Stomach (tissue), 8 donors: ENCODE measurements at regions not wholly inside any gene's neighbourhood (a gene's known extent, or its start where the extent isn't known, plus 50 kb on each side); places are given as distances from the start of the nearest gene placed in this dataset.

Experiments
- DNase-seq, 2 donors: peaks; one replicate each; pipeline versions ENCODE4 v3.0.0 to v3.0.0-alpha.2; 2013 to 2019
- H3K27ac ChIP-seq, 5 donors: fragments of 200-600 bp in 4 of 5; sonication (generic) in 4 of 5; one replicate each; pipeline ENCODE4 v1.5.1; 2013 to 2019; ENCODE audit warnings: mild to moderate bottlenecking in 1 of 5, moderate library complexity in 1 of 5
- H3K27me3 ChIP-seq, 3 donors: fragments of 200-600 bp; sonication (generic); one replicate each; pipeline ENCODE4 v1.5.1; 2017 to 2019; ENCODE audit warnings: mixed run types in 1 of 3
- H3K36me3 ChIP-seq, 4 donors: fragments of 200-600 bp; sonication (generic); 1 replicate in 3 of 4; 2 replicates in 1 of 4; pipeline ENCODE4 v1.5.1; 2016 to 2019
- H3K4me1 ChIP-seq, 4 donors: fragments of 200-600 bp; sonication (generic); one replicate each; pipeline ENCODE4 v1.5.1; 2016 to 2019
- H3K4me3 ChIP-seq, 4 donors: fragments of 200-600 bp; sonication (generic) in 3 of 4; one replicate each; pipeline ENCODE4 v1.5.1; 2016 to 2019; ENCODE audit warnings: mild to moderate bottlenecking in 1 of 4
- H3K9me3 ChIP-seq, 4 donors: fragments of 200-600 bp; sonication (generic); one replicate each; pipeline ENCODE4 v1.5.1; 2016 to 2019
- EP300 ChIP-seq: sonication (generic); formaldehyde crosslinking; IDR thresholded peaks from one replicate; pipeline ENCODE4 v1.6.1; 2017; ENCODE audit warnings: antibody characterized with exemption
- POLR2A ChIP-seq, 4 donors: fragments of 450-650 bp; IDR thresholded peaks; one replicate each; pipeline ENCODE4 v1.6.1; 2016; ENCODE audit warnings: antibody characterized with exemption in 4 of 4, control low read depth in 2 of 4, mild to moderate bottlenecking in 1 of 4, moderate library complexity in 1 of 4
- POLR2AphosphoS5 ChIP-seq, 3 donors: sonication (generic); formaldehyde crosslinking; IDR thresholded peaks; one replicate each; pipeline ENCODE4 v1.6.1; 2016; ENCODE audit warnings: antibody characterized with exemption in 3 of 3
- WGBS, 5 donors: extraction: QIAGEN DNeasy Blood & Tissue Kit in 3 of 5; methylation state at CpG; one replicate each; pipeline versions ENCODE4 v1.1.5 to v1.1.7; 2013 to 2018; 5-methylcytosine and 5-hydroxymethylcytosine counted together
- intact Hi-C: fragments of 100-400 bp; cut with DNase I; formaldehyde crosslinking; loops from one replicate; pipeline ENCODE4 v1.15.1; 2023; ENCODE audit warnings: low total_unique reads
- TF ChIP-seq, protein P1 (sequence below), 7 experiments: fragments of 450-650 bp in 4 of 7; fragments of 200-600 bp in 3 of 7; sonication (generic) in 3 of 7; IDR thresholded peaks; one replicate each; pipeline ENCODE4 v1.5.1; 2016 to 2019; ENCODE audit warnings: antibody characterized with exemption in 7 of 7, control low read depth in 2 of 7, mild to moderate bottlenecking in 1 of 7
- donor health status: healthy with polysubstance abuse.
- donor health status: Bipolar disorder and iron deficiency.
- donor health status: healthy.

DNA sequence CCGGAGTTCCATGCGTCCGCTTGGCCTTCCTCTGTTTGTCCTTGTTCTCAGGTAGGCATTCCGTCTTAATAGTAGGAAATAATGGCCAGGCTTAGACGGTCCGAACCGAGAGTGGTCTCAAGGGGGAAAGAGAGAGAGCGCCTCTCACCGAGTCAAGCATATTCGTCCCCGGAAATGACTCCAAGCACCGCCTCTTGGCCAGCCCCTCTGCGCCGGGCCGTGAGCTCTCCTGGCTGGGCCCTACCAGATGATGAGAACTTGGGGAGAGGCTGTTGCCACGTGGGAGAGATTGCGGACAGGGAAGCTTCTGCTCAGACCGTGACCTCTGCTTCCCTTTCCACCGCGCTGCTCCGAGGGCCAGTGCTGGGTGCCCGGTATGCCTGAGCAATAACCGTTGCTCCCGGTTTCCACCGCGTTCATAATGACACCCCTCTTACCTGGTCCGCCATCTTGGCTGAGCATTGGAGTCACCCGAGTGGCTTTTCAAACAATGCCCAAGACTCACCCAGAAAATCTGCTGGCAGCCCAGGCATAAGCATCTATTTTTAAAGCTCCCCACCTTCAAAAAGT lies 251.1 kb upstream of the SHH start:
- DNase-seq: no peak
- TF ChIP-seq POLR2A (IDR thresholded peaks at IDR 0.05) (no peak), POLR2AphosphoS5 (IDR thresholded peaks at IDR 0.05) (no peak), EP300 (no peak)
- TF ChIP-seq, protein P1, sequence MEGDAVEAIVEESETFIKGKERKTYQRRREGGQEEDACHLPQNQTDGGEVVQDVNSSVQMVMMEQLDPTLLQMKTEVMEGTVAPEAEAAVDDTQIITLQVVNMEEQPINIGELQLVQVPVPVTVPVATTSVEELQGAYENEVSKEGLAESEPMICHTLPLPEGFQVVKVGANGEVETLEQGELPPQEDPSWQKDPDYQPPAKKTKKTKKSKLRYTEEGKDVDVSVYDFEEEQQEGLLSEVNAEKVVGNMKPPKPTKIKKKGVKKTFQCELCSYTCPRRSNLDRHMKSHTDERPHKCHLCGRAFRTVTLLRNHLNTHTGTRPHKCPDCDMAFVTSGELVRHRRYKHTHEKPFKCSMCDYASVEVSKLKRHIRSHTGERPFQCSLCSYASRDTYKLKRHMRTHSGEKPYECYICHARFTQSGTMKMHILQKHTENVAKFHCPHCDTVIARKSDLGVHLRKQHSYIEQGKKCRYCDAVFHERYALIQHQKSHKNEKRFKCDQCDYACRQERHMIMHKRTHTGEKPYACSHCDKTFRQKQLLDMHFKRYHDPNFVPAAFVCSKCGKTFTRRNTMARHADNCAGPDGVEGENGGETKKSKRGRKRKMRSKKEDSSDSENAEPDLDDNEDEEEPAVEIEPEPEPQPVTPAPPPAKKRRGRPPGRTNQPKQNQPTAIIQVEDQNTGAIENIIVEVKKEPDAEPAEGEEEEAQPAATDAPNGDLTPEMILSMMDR (IDR thresholded peaks at IDR 0.05): no peak
- intact Hi-C loops: no loop called here
- peaks cover 0 to 3% (median 0%) of the 10 kb centered on the region in 3 donors for H3K27me3 ChIP-seq
- no peaks in the 10 kb centered on the region for H3K36me3 ChIP-seq
- no peak overlapping the region for H3K4me3 ChIP-seq
- WGBS, 5 donors: 88 to 96% (median 93%) methylated on average over 26 to 28 of the region's 28 CpGs
- no peak overlapping the region for H3K27ac ChIP-seq
- H3K9me3 ChIP-seq: no peaks in the 10 kb centered on the region
- peaks cover 0 to 16% (median 2%) of the 10 kb centered on the region in 4 donors for H3K4me1 ChIP-seq

DNA sequence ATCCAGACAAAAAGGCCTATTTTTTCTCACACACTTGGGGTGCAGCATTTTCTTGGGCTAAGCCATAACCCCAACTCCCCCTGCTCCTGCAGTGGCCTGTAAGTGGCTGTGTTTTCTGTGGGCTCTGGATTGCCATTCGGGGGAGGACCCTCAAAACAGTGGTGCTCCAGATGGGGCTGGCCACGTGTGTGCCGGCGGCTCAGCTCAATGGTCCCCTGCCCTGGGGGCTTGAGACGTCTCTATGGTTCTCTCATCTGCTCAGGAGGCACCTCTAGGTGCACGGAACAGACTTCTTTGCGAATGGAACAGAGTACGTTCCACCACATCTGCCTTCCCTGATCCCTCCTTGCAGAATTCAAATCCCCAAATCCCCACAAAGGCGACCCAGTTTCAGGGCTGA lies 250.0 kb upstream of the SHH start:
- no peak for TF ChIP-seq POLR2A (IDR thresholded peaks at IDR 0.05)
- no peak for TF ChIP-seq EP300
- TF ChIP-seq, protein P1 (IDR thresholded peaks at IDR 0.05): no peak
- TF ChIP-seq POLR2AphosphoS5 (IDR thresholded peaks at IDR 0.05): no peak
- 91 to 95% (median 94%) methylated on average over 9 of the region's 9 CpGs for WGBS, 5 donors
- intact Hi-C loops: no loop called here

DNA sequence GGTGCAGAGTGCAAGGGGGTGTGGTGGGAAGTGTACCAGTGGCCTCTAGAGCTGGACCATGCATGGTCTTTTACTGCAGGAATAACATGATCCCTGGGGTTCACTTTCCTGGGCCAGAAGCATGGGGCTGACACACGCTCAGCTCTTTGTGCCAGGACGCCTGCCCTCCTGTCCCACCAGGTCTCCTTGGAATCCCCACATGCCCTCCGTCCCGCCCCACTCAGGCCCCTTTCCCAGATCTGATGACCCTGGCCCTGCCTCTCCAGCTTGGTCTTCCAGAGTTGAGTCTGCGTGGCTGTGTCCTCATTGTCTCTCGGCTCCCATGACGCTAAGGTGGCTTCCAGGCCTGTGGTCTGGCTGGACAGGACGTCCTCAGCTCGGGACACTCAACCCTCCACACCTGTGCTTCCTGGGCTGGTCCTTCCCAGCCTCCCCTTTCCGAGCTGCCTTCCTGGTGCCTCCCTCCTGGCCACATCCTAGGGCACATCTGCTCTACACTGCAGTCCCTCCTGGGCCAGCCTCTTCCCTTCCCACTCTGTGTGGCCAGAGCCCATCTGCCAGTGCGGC lies 249.5 kb upstream of the SHH start:
- intact Hi-C loops: no loop called here

More for the DNA sequence above, 250.0 kb upstream of the SHH start:
- Histone ChIP-seq H3K4me3 (no peak overlapping the region), H3K36me3 (no peaks in the 10 kb centered on the region), H3K27ac (no peak overlapping the region), H3K4me1 (peaks cover 0 to 16% (median 2%) of the 10 kb centered on the region in 4 donors), H3K27me3 (peaks cover 0 to 3% (median 0%) of the 10 kb centered on the region in 3 donors), H3K9me3 (no peaks in the 10 kb centered on the region)
- no peak for DNase-seq

DNA sequence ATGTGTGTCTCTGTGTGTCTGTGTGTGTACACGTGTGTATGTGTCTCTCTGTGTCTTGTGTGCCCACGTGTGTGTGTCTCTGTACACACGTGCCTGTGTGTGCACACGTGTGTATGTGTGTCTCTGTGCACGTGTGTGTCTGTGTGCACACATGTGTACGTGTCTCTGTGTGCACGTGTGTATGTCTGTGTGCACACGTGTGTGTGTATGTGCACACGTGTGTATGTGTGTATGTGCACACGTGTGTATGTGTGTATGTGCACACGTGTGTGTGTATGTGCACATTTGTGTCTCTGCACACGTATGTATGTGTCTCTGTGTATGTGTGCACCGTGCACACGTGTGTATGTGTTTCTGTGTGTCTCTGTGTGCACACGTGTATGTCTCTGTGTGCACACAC lies 248.7 kb upstream of the SHH start:
- Histone ChIP-seq H3K9me3 (no peaks in the 10 kb centered on the region), H3K4me3 (no peak overlapping the region), H3K27ac (no peak overlapping the region), H3K36me3 (no peaks in the 10 kb centered on the region), H3K4me1 (peaks cover 0 to 15% (median 2%) of the 10 kb centered on the region in 4 donors), H3K27me3 (peaks cover 0 to 3% (median 0%) of the 10 kb centered on the region in 3 donors)
- 86 to 91% (median 91%) methylated on average over 15 of the region's 15 CpGs for WGBS, 5 donors
- intact Hi-C loops: no loop called here
- TF ChIP-seq POLR2AphosphoS5 (IDR thresholded peaks at IDR 0.05) (no peak), EP300 (no peak), POLR2A (IDR thresholded peaks at IDR 0.05) (no peak)
- TF ChIP-seq, protein P1 (IDR thresholded peaks at IDR 0.05): no peak
- DNase-seq: no peak

More for the DNA sequence above, 249.5 kb upstream of the SHH start:
- TF ChIP-seq EP300 (no peak), POLR2A (IDR thresholded peaks at IDR 0.05) (no peak), POLR2AphosphoS5 (IDR thresholded peaks at IDR 0.05) (no peak)
- TF ChIP-seq, protein P1 (IDR thresholded peaks at IDR 0.05): no peak
- Histone ChIP-seq H3K36me3 (no peaks in the 10 kb centered on the region), H3K4me3 (no peak overlapping the region), H3K27ac (no peak overlapping the region), H3K27me3 (peaks cover 0 to 3% (median 0%) of the 10 kb centered on the region in 3 donors), H3K9me3 (no peaks in the 10 kb centered on the region), H3K4me1 (peaks cover 0 to 16% (median 2%) of the 10 kb centered on the region in 4 donors)
- WGBS, 5 donors: 90 to 95% (median 92%) methylated on average over 11 of the region's 11 CpGs
- DNase-seq: no peak
